SK-N-SH (cell line): ENCODE measurements at regions not wholly inside any gene's neighbourhood (a gene's known extent, or its start where the extent isn't known, plus 50 kb on each side); places are given as distances from the start of the nearest gene placed in this dataset.

ENCODE experiments used
- ELF1 ChIP-seq: IDR thresholded peaks from 2 replicates; pipeline ENCODE4 v1.4.0; 2012
- EP300 ChIP-seq, 2 experiments: IDR thresholded peaks; 2 replicates each; pipeline versions ENCODE4 v1.4.0 to v1.6.1; 2012; ENCODE audit warnings: borderline replicate concordance in 1 of 2, low read depth in 1 of 2, low read length in 1 of 2
- FOSL2 ChIP-seq: IDR thresholded peaks from 2 replicates; pipeline ENCODE4 v1.4.0; 2012; ENCODE audit warnings: low read depth, mild to moderate bottlenecking, moderate library complexity, borderline replicate concordance
- NFIC ChIP-seq: IDR thresholded peaks from 2 replicates; pipeline ENCODE4 v1.4.0; 2012; ENCODE audit warnings: borderline replicate concordance
- NRF1 ChIP-seq: IDR thresholded peaks from 2 replicates; pipeline ENCODE4 v1.6.1; 2012; ENCODE audit warnings: low read depth, mild to moderate bottlenecking, low read length
- RFX5 ChIP-seq: IDR thresholded peaks from 2 replicates; pipeline ENCODE4 v1.6.1; 2012; ENCODE audit warnings: mild to moderate bottlenecking, improper control_type of control experiment, low read length
- SMC3 ChIP-seq: IDR thresholded peaks from 2 replicates; pipeline ENCODE4 v1.6.1; 2012; ENCODE audit warnings: low read depth, low read length, improper control_type of control experiment
- TCF12 ChIP-seq: IDR thresholded peaks from 2 replicates; pipeline ENCODE4 v1.4.0; 2012
- TF ChIP-seq, protein P1 (sequence below): IDR thresholded peaks from 2 replicates; pipeline ENCODE4 v1.6.1; 2012; ENCODE audit warnings: mild to moderate bottlenecking, low read depth, low read length, moderate library complexity
- TF ChIP-seq, protein P2 (sequence below): IDR thresholded peaks from 2 replicates; pipeline ENCODE4 v1.4.0; 2012; ENCODE audit warnings: low read depth
- TF ChIP-seq, protein P3 (sequence below): fragments of 200-600 bp; sonication (generic); IDR thresholded peaks from 2 replicates; pipeline ENCODE4 v1.6.1; 2017; ENCODE audit warnings: antibody characterized with exemption, mild to moderate bottlenecking, moderate library complexity

DNA sequence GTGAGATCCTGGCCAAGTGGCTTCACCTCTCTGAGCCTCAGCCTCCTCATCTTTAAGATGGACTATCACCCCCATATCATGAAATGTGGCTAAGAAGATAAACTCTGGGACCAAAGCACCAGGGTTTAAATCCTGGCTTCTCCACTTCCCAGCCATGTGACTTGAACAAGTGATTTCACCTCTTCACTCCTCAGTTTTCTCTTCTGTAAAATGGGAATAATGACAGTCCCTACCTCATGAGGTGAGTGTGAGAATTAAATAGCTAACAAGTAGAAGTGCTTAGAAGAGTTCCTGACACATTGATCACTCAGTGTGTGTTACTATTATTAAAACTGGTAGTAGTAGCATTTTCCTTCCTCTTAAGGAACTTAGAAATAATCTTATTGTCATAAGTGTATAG lies 516.9 kb upstream of the SULF2 start:
- TF ChIP-seq, protein P1, sequence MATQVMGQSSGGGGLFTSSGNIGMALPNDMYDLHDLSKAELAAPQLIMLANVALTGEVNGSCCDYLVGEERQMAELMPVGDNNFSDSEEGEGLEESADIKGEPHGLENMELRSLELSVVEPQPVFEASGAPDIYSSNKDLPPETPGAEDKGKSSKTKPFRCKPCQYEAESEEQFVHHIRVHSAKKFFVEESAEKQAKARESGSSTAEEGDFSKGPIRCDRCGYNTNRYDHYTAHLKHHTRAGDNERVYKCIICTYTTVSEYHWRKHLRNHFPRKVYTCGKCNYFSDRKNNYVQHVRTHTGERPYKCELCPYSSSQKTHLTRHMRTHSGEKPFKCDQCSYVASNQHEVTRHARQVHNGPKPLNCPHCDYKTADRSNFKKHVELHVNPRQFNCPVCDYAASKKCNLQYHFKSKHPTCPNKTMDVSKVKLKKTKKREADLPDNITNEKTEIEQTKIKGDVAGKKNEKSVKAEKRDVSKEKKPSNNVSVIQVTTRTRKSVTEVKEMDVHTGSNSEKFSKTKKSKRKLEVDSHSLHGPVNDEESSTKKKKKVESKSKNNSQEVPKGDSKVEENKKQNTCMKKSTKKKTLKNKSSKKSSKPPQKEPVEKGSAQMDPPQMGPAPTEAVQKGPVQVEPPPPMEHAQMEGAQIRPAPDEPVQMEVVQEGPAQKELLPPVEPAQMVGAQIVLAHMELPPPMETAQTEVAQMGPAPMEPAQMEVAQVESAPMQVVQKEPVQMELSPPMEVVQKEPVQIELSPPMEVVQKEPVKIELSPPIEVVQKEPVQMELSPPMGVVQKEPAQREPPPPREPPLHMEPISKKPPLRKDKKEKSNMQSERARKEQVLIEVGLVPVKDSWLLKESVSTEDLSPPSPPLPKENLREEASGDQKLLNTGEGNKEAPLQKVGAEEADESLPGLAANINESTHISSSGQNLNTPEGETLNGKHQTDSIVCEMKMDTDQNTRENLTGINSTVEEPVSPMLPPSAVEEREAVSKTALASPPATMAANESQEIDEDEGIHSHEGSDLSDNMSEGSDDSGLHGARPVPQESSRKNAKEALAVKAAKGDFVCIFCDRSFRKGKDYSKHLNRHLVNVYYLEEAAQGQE = no peak
- TF ChIP-seq ELF1 (no peak), NFIC (no peak), RFX5 (no peak), SMC3 (no peak), NRF1 (no peak), TCF12 (no peak), FOSL2 (no peak), EP300 (IDR thresholded peaks at IDR 0.05; ENCODE audit: borderline replicate concordance in 1 of 2, low read depth in 1 of 2, low read length in 1 of 2) (no peak)
- TF ChIP-seq, protein P2, sequence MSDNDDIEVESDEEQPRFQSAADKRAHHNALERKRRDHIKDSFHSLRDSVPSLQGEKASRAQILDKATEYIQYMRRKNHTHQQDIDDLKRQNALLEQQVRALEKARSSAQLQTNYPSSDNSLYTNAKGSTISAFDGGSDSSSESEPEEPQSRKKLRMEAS = no peak
- TF ChIP-seq, protein P3, sequence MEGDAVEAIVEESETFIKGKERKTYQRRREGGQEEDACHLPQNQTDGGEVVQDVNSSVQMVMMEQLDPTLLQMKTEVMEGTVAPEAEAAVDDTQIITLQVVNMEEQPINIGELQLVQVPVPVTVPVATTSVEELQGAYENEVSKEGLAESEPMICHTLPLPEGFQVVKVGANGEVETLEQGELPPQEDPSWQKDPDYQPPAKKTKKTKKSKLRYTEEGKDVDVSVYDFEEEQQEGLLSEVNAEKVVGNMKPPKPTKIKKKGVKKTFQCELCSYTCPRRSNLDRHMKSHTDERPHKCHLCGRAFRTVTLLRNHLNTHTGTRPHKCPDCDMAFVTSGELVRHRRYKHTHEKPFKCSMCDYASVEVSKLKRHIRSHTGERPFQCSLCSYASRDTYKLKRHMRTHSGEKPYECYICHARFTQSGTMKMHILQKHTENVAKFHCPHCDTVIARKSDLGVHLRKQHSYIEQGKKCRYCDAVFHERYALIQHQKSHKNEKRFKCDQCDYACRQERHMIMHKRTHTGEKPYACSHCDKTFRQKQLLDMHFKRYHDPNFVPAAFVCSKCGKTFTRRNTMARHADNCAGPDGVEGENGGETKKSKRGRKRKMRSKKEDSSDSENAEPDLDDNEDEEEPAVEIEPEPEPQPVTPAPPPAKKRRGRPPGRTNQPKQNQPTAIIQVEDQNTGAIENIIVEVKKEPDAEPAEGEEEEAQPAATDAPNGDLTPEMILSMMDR = no peak
